Vagina (tissue), 2 donors: ENCODE measurements at regions not wholly inside any gene's neighbourhood (a gene's known extent, or its start where the extent isn't known, plus 50 kb on each side); places are given as distances from the start of the nearest gene placed in this dataset.

Experiments used
- DNase-seq, 2 donors: peaks; one replicate each; pipeline ENCODE4 v3.0.0-alpha.2; 2017; ENCODE audit errors: extremely low spot score in 2 of 2
- H3K27ac ChIP-seq: fragments of 200-600 bp; sonication (generic); one replicate; pipeline ENCODE4 v1.5.1; 2019
- H3K27me3 ChIP-seq: fragments of 200-600 bp; sonication (generic); one replicate; pipeline ENCODE4 v1.5.1; 2019
- H3K36me3 ChIP-seq, 2 donors: fragments of 200-600 bp; sonication (generic); one replicate each; pipeline ENCODE4 v1.5.1; 2017 to 2019
- H3K4me1 ChIP-seq: fragments of 200-600 bp; sonication (generic); one replicate; pipeline ENCODE4 v1.5.1; 2019
- H3K4me3 ChIP-seq, 2 donors: fragments of 200-600 bp; sonication (generic); 1 replicate in 1 of 2; 2 replicates in 1 of 2; pipeline ENCODE4 v1.5.1; 2016 to 2019
- H3K9me3 ChIP-seq: fragments of 200-600 bp; sonication (generic); one replicate; pipeline ENCODE4 v1.5.1; 2019
- POLR2A ChIP-seq, 2 donors: fragments of 450-650 bp; IDR thresholded peaks; one replicate each; pipeline ENCODE4 v1.6.1; 2017; ENCODE audit warnings: antibody characterized with exemption in 2 of 2, mild to moderate bottlenecking in 2 of 2, moderate library complexity in 2 of 2
- POLR2AphosphoS5 ChIP-seq, 2 donors: sonication (generic); formaldehyde crosslinking; IDR thresholded peaks; one replicate each; pipeline ENCODE4 v1.9.0; 2017; ENCODE audit warnings: antibody characterized with exemption in 2 of 2, mild to moderate bottlenecking in 2 of 2, low read depth in 1 of 2; ENCODE audit not compliant: insufficient read depth in 1 of 2
- intact Hi-C: fragments of 100-400 bp; cut with DNase I; formaldehyde crosslinking; loops from one replicate; pipeline ENCODE4 v1.15.1; 2023
- TF ChIP-seq, protein P1 (sequence below), 3 experiments: fragments of 450-650 bp in 2 of 3; fragments of 200-600 bp in 1 of 3; sonication (generic) in 1 of 3; IDR thresholded peaks; one replicate each; pipeline ENCODE4 v1.5.1; 2017 to 2019; ENCODE audit warnings: antibody characterized with exemption in 3 of 3, mild to moderate bottlenecking in 2 of 3, moderate library complexity in 2 of 3

DNA sequence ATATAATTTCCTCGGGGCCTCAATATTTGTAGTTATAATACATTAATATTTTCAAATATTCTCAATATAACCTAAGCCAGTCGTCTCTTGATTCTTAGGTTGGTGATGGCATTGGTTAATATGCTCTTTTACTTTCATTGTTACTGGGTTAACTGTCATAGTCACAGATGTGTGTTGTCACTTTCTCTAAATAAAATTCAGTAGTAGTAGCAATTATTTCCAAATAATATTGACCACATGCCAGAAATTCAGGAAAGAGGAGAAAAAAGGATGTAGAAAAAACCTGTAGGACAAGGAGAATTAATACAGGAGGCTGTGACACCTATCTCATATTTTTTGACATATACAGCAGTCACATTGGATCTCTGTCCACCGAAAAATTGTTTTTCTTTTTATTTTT, 322.7 kb upstream of the SLITRK6 start:
- TF ChIP-seq POLR2AphosphoS5 (IDR thresholded peaks at IDR 0.05; ENCODE audit: insufficient read depth in 1 of 2, low read depth in 1 of 2) (no peak), POLR2A (IDR thresholded peaks at IDR 0.05) (no peak)
- TF ChIP-seq, protein P1, sequence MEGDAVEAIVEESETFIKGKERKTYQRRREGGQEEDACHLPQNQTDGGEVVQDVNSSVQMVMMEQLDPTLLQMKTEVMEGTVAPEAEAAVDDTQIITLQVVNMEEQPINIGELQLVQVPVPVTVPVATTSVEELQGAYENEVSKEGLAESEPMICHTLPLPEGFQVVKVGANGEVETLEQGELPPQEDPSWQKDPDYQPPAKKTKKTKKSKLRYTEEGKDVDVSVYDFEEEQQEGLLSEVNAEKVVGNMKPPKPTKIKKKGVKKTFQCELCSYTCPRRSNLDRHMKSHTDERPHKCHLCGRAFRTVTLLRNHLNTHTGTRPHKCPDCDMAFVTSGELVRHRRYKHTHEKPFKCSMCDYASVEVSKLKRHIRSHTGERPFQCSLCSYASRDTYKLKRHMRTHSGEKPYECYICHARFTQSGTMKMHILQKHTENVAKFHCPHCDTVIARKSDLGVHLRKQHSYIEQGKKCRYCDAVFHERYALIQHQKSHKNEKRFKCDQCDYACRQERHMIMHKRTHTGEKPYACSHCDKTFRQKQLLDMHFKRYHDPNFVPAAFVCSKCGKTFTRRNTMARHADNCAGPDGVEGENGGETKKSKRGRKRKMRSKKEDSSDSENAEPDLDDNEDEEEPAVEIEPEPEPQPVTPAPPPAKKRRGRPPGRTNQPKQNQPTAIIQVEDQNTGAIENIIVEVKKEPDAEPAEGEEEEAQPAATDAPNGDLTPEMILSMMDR (IDR thresholded peaks at IDR 0.05) = no peak
- intact Hi-C loops = no loop called here
- no peaks in the 10 kb centered on the region for H3K4me1 ChIP-seq
- no peaks in the 10 kb centered on the region for H3K9me3 ChIP-seq
- no peaks in the 10 kb centered on the region for H3K36me3 ChIP-seq
- no peaks in the 10 kb centered on the region for H3K27me3 ChIP-seq
- no peak overlapping the region for H3K27ac ChIP-seq
- no peak overlapping the region for H3K4me3 ChIP-seq
- no peak for DNase-seq

GRCh38 chr13:86109107-86109506, 309.9 kb upstream of the SLITRK6 start:
- H3K4me1 ChIP-seq = no peaks in the 10 kb centered on the region
- no peaks in the 10 kb centered on the region for H3K27me3 ChIP-seq
- no peaks in the 10 kb centered on the region for H3K9me3 ChIP-seq
- DNase-seq = no peak
- no peaks in the 10 kb centered on the region for H3K36me3 ChIP-seq
- no peak overlapping the region for H3K27ac ChIP-seq
- no peak overlapping the region for H3K4me3 ChIP-seq
- TF ChIP-seq POLR2A (IDR thresholded peaks at IDR 0.05) = no peak
- TF ChIP-seq, protein P1 (IDR thresholded peaks at IDR 0.05) = no peak
- TF ChIP-seq POLR2AphosphoS5 (IDR thresholded peaks at IDR 0.05; ENCODE audit: insufficient read depth in 1 of 2, low read depth in 1 of 2) = no peak
- intact Hi-C loops = no loop called here

DNA sequence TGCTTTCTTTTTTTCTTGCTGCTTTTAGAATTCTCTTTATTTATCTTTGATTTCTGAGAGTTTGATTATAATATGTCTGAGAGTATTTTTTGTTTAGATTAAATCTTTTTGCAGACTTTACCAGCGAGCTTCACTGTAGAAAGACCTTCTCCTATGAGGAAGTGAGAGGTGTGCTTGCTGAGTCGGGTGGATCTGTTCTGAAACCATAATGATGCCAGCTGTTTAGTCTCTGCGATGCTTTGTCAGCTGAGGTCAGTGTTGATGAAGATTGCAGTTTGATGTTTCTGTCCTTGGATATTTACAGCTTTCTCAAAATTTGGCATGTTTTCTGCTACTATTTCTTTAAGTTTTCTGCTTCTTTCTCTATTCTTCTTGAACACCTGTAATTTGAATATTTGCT, 309.1 kb upstream of the SLITRK6 start:
- TF ChIP-seq, protein P1 (IDR thresholded peaks at IDR 0.05) = no peak
- TF ChIP-seq POLR2AphosphoS5 (IDR thresholded peaks at IDR 0.05; ENCODE audit: insufficient read depth in 1 of 2, low read depth in 1 of 2) = no peak
- no peak for TF ChIP-seq POLR2A (IDR thresholded peaks at IDR 0.05)
- intact Hi-C loops = no loop called here
- Histone ChIP-seq H3K9me3 (no peaks in the 10 kb centered on the region), H3K4me3 (no peak overlapping the region), H3K27ac (no peak overlapping the region), H3K27me3 (no peaks in the 10 kb centered on the region), H3K4me1 (no peaks in the 10 kb centered on the region), H3K36me3 (no peaks in the 10 kb centered on the region)
- no peak for DNase-seq

GRCh38 chr13:86098511-86098910, 299.3 kb upstream of the SLITRK6 start:
- Histone ChIP-seq H3K4me3 (no peak overlapping the region), H3K27ac (no peak overlapping the region), H3K4me1 (no peaks in the 10 kb centered on the region), H3K36me3 (no peaks in the 10 kb centered on the region), H3K9me3 (no peaks in the 10 kb centered on the region), H3K27me3 (no peaks in the 10 kb centered on the region)
- intact Hi-C loops = no loop called here
- TF ChIP-seq POLR2A (IDR thresholded peaks at IDR 0.05) (no peak), POLR2AphosphoS5 (IDR thresholded peaks at IDR 0.05; ENCODE audit: insufficient read depth in 1 of 2, low read depth in 1 of 2) (no peak)
- TF ChIP-seq, protein P1 (IDR thresholded peaks at IDR 0.05) = no peak
- DNase-seq = no peak

DNA sequence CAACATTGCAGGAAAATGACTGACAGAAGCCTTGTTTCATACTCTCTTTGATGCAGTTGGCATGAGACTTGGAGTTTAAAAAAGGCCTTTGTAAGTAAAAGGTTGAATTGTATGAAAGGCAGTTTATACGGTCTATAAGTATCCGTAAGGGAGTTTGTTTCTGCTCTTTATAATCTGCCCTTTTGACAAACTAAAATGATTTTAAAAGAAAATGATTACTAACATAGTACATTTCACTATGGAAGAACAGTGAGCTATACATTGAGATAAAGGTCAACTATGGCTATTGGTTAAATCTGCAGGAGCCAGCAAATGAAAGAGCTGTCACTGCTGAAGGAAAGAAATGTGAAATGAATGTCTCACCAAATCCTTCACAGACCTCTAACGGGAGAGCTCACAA, 296.1 kb upstream of the SLITRK6 start:
- H3K27me3 ChIP-seq = no peaks in the 10 kb centered on the region
- DNase-seq = no peak
- intact Hi-C loops = no loop called here
- no peaks in the 10 kb centered on the region for H3K36me3 ChIP-seq
- no peak overlapping the region for H3K4me3 ChIP-seq
- no peaks in the 10 kb centered on the region for H3K9me3 ChIP-seq
- H3K27ac ChIP-seq = no peak overlapping the region
- no peaks in the 10 kb centered on the region for H3K4me1 ChIP-seq
- TF ChIP-seq, protein P1 (IDR thresholded peaks at IDR 0.05) = no peak
- TF ChIP-seq POLR2A (IDR thresholded peaks at IDR 0.05) = no peak
- no peak for TF ChIP-seq POLR2AphosphoS5 (IDR thresholded peaks at IDR 0.05; ENCODE audit: insufficient read depth in 1 of 2, low read depth in 1 of 2)
